ENCODE measurements at regions not wholly inside any gene's neighbourhood (a gene's known extent, or its start where the extent isn't known, plus 50 kb on each side); places are given as distances from the start of the nearest gene placed in this dataset.

GRCh38 chr16:26901983-26902382 is 164.7 kb upstream of the C16orf82 start:
- Histone ChIP-seq H3K4me3 (no peak overlapping the region), H3K36me3 (no peaks in the 10 kb centered on the region), H3K4me1 (no peaks in the 10 kb centered on the region), H3K9me3 (no peaks in the 10 kb centered on the region), H3K27me3 (no peaks in the 10 kb centered on the region), H3K27ac (no peak overlapping the region)
- no peak for DNase-seq (ENCODE audit: extremely low spot score in 2 of 2)
- no peak for TF ChIP-seq POLR2A (IDR thresholded peaks at IDR 0.05)
- TF ChIP-seq CTCF (IDR thresholded peaks at IDR 0.05) = no peak
- no peak for TF ChIP-seq POLR2AphosphoS5 (IDR thresholded peaks at IDR 0.05; ENCODE audit: insufficient read depth in 1 of 2, low read depth in 1 of 2)
- intact Hi-C loops (cut with DNase I) = no loop called here

- Histone ChIP-seq H3K27me3 (no peaks in the 10 kb centered on the region), H3K4me1 (no peaks in the 10 kb centered on the region), H3K36me3 (no peaks in the 10 kb centered on the region), H3K4me3 (no peak overlapping the region), H3K27ac (no peak overlapping the region), H3K9me3 (no peaks in the 10 kb centered on the region)
- no peak for DNase-seq (ENCODE audit: extremely low spot score in 2 of 2)
- TF ChIP-seq POLR2AphosphoS5 (IDR thresholded peaks at IDR 0.05; ENCODE audit: insufficient read depth in 1 of 2, low read depth in 1 of 2) = no peak
- intact Hi-C loops (cut with DNase I) = no loop called here
These were observed 161.4 kb upstream of the C16orf82 start for GRCh38 chr16:26905336-26905735.

- no peak for DNase-seq (ENCODE audit: extremely low spot score in 2 of 2)
- Histone ChIP-seq H3K27me3 (no peaks in the 10 kb centered on the region), H3K4me3 (no peak overlapping the region), H3K27ac (no peak overlapping the region), H3K36me3 (no peaks in the 10 kb centered on the region), H3K9me3 (no peaks in the 10 kb centered on the region), H3K4me1 (no peaks in the 10 kb centered on the region)
- intact Hi-C loops (cut with DNase I) = no loop called here
- TF ChIP-seq CTCF (IDR thresholded peaks at IDR 0.05) = no peak
- TF ChIP-seq POLR2AphosphoS5 (IDR thresholded peaks at IDR 0.05; ENCODE audit: insufficient read depth in 1 of 2, low read depth in 1 of 2) = no peak
- no peak for TF ChIP-seq POLR2A (IDR thresholded peaks at IDR 0.05)
These were observed 157.1 kb upstream of the C16orf82 start for GRCh38 chr16:26909623-26910022.

- Histone ChIP-seq H3K4me3 (no peak overlapping the region), H3K4me1 (no peaks in the 10 kb centered on the region), H3K9me3 (no peaks in the 10 kb centered on the region), H3K36me3 (no peaks in the 10 kb centered on the region), H3K27me3 (no peaks in the 10 kb centered on the region), H3K27ac (no peak overlapping the region)
- intact Hi-C loops (cut with DNase I) = no loop called here
- peak in 1 of 2 donors; percentile 25 for DNase-seq (ENCODE audit: extremely low spot score in 2 of 2)
- TF ChIP-seq POLR2A (IDR thresholded peaks at IDR 0.05) = no peak
- no peak for TF ChIP-seq POLR2AphosphoS5 (IDR thresholded peaks at IDR 0.05; ENCODE audit: insufficient read depth in 1 of 2, low read depth in 1 of 2)
- TF ChIP-seq CTCF (IDR thresholded peaks at IDR 0.05) = no peak
These were observed 155.3 kb upstream of the C16orf82 start for GRCh38 chr16:26911436-26911835.

- intact Hi-C loops (cut with DNase I) = no loop called here
- H3K27ac ChIP-seq = no peak overlapping the region
- no peaks in the 10 kb centered on the region for H3K27me3 ChIP-seq
- H3K4me1 ChIP-seq = no peaks in the 10 kb centered on the region
- H3K4me3 ChIP-seq = no peak overlapping the region
- H3K36me3 ChIP-seq = no peaks in the 10 kb centered on the region
- no peaks in the 10 kb centered on the region for H3K9me3 ChIP-seq
- no peak for TF ChIP-seq CTCF (IDR thresholded peaks at IDR 0.05)
- no peak for TF ChIP-seq POLR2A (IDR thresholded peaks at IDR 0.05)
- TF ChIP-seq POLR2AphosphoS5 (IDR thresholded peaks at IDR 0.05; ENCODE audit: insufficient read depth in 1 of 2, low read depth in 1 of 2) = no peak
- peak in 1 of 2 donors; percentile 27 for DNase-seq (ENCODE audit: extremely low spot score in 2 of 2)
These were observed 152.9 kb upstream of the C16orf82 start for GRCh38 chr16:26913851-26914250.

Measured in vagina (tissue), 2 donors.